H9 (cell line): ENCODE measurements at regions not wholly inside any gene's neighbourhood (a gene's known extent, or its start where the extent isn't known, plus 50 kb on each side); places are given as distances from the start of the nearest gene placed in this dataset.

Experiments used
- DNase-seq: peaks from one replicate; pipeline ENCODE4 v3.0.0-alpha.2; 2017
- H2AFZ ChIP-seq: one replicate; pipeline ENCODE4 v1.6.1; 2013; ENCODE audit warnings: mild to moderate bottlenecking, low read length, control low read depth, moderate library complexity
- H2AK5ac ChIP-seq: 2 replicates; pipeline ENCODE4 v1.6.1; 2013; ENCODE audit warnings: low read length, control low read depth, mixed read lengths; ENCODE audit not compliant: insufficient read length
- H2BK120ac ChIP-seq: one replicate; pipeline ENCODE4 v1.6.1; 2013; ENCODE audit warnings: low read depth, mild to moderate bottlenecking, low read length, control low read depth, inconsistent platforms; ENCODE audit not compliant: poor library complexity, severe bottlenecking
- H2BK12ac ChIP-seq: 2 replicates; pipeline ENCODE4 v1.6.1; 2013; ENCODE audit warnings: low read length, control low read depth, mixed read lengths, low read depth; ENCODE audit not compliant: insufficient read length
- H2BK15ac ChIP-seq: 2 replicates; pipeline ENCODE4 v1.6.1; 2013; ENCODE audit warnings: low read depth, low read length, control low read depth
- H2BK20ac ChIP-seq: one replicate; pipeline ENCODE4 v1.6.1; 2013; ENCODE audit warnings: low read depth, mild to moderate bottlenecking, low read length, control low read depth, inconsistent platforms; ENCODE audit not compliant: poor library complexity, severe bottlenecking
- H2BK5ac ChIP-seq: 2 replicates; pipeline ENCODE4 v1.6.1; 2013; ENCODE audit warnings: low read length, control low read depth, mixed read lengths; ENCODE audit not compliant: insufficient read length
- H3K14ac ChIP-seq: 2 replicates; pipeline ENCODE4 v1.6.1; 2013; ENCODE audit warnings: low read length, control low read depth; ENCODE audit not compliant: insufficient read depth
- H3K18ac ChIP-seq: 2 replicates; pipeline ENCODE4 v1.6.1; 2013; ENCODE audit warnings: low read depth, mild to moderate bottlenecking, mixed read lengths, low read length, control low read depth; ENCODE audit not compliant: insufficient read length
- H3K23ac ChIP-seq: 2 replicates; pipeline ENCODE4 v1.6.1; 2013; ENCODE audit warnings: low read length, control low read depth, mixed read lengths, low read depth; ENCODE audit not compliant: insufficient read length
- H3K23me2 ChIP-seq: 2 replicates; pipeline ENCODE4 v1.6.1; 2013; ENCODE audit warnings: low read depth, mild to moderate bottlenecking, mixed read lengths, low read length, control low read depth; ENCODE audit not compliant: insufficient read length, poor library complexity, severe bottlenecking
- H3K27ac ChIP-seq: 2 replicates; pipeline ENCODE4 v1.5.1; 2013; ENCODE audit warnings: low read length, control low read depth, mixed read lengths, low read depth; ENCODE audit not compliant: insufficient read length
- H3K27me3 ChIP-seq: 2 replicates; pipeline ENCODE4 v1.6.1; 2013; ENCODE audit warnings: low read length, control low read depth, inconsistent platforms; ENCODE audit not compliant: insufficient read depth
- H3K4ac ChIP-seq: 2 replicates; pipeline ENCODE4 v1.6.1; 2013; ENCODE audit warnings: low read depth, mild to moderate bottlenecking, control low read depth, inconsistent platforms, low read length, moderate library complexity
- H3K4me1 ChIP-seq: 2 replicates; pipeline ENCODE4 v1.6.1; 2013; ENCODE audit warnings: low read length, control low read depth, inconsistent platforms; ENCODE audit not compliant: insufficient read depth
- H3K4me2 ChIP-seq: 2 replicates; pipeline ENCODE4 v1.6.1; 2013; ENCODE audit warnings: low read length, control low read depth, mixed read lengths; ENCODE audit not compliant: insufficient read length, insufficient read depth
- H3K56ac ChIP-seq: 2 replicates; pipeline ENCODE4 v1.6.1; 2013; ENCODE audit warnings: low read depth, mild to moderate bottlenecking, mixed read lengths, low read length, control low read depth; ENCODE audit not compliant: insufficient read length
- H3K79me1 ChIP-seq: 2 replicates; pipeline ENCODE4 v1.6.1; 2013; ENCODE audit warnings: low read depth, mild to moderate bottlenecking, moderate library complexity, low read length, control low read depth, inconsistent platforms; ENCODE audit not compliant: insufficient read depth, poor library complexity, severe bottlenecking
- H3K79me2 ChIP-seq: 2 replicates; pipeline ENCODE4 v1.6.1; 2013; ENCODE audit warnings: low read length, control low read depth, inconsistent platforms; ENCODE audit not compliant: insufficient read depth
- H3K9ac ChIP-seq: 2 replicates; pipeline ENCODE4 v1.6.1; 2013; ENCODE audit warnings: low read length, control low read depth, mixed read lengths; ENCODE audit not compliant: insufficient read length; ENCODE audit errors: extremely low read depth
- H3K9me3 ChIP-seq: one replicate; pipeline ENCODE4 v1.6.1; 2013; ENCODE audit warnings: low read depth, low read length, inconsistent platforms; ENCODE audit not compliant: control insufficient read depth
- H3T11ph ChIP-seq: one replicate; pipeline ENCODE4 v1.6.1; 2013; ENCODE audit warnings: mild to moderate bottlenecking, low read length, control low read depth, inconsistent platforms
- H4K20me1 ChIP-seq: one replicate; pipeline ENCODE4 v1.6.1; 2013; ENCODE audit not compliant: control insufficient read depth, insufficient read length, insufficient read depth
- H4K5ac ChIP-seq: 2 replicates; pipeline ENCODE4 v1.6.1; 2013; ENCODE audit warnings: low read depth, mild to moderate bottlenecking, mixed read lengths, low read length, control low read depth; ENCODE audit not compliant: insufficient read length
- H4K8ac ChIP-seq: replicated peaks from 2 replicates; pipeline ENCODE4 v1.6.1; 2013; ENCODE audit warnings: low read length, control low read depth, mixed read lengths, low read depth; ENCODE audit not compliant: insufficient read length
- H4K91ac ChIP-seq: 2 replicates; pipeline ENCODE4 v1.6.1; 2013; ENCODE audit warnings: low read depth, mild to moderate bottlenecking, moderate library complexity, mixed read lengths, low read length, control low read depth; ENCODE audit not compliant: insufficient read length
- H3K27ac Mint-ChIP-seq, 3 experiments: 2 replicates in 2 of 3; 3 replicates in 1 of 3; pipeline ENCODE4 v1.8.0; 2020 to 2021; ENCODE audit warnings: mixed read lengths in 3 of 3, mild to moderate bottlenecking in 1 of 3, moderate library complexity in 1 of 3
- H3K27me3 Mint-ChIP-seq: 2 replicates; pipeline ENCODE4 v1.8.0; 2021; ENCODE audit warnings: low read depth, mild to moderate bottlenecking, moderate library complexity, mixed read lengths
- H3K36me3 Mint-ChIP-seq, 3 experiments: 2 replicates in 2 of 3; 3 replicates in 1 of 3; pipeline ENCODE4 v1.8.0; 2020 to 2021; ENCODE audit warnings: low read depth in 3 of 3, mixed read lengths in 3 of 3; ENCODE audit not compliant: insufficient read depth in 1 of 3
- H3K4me1 Mint-ChIP-seq, 2 experiments: 2 replicates each; pipeline ENCODE4 v1.8.0; 2020; ENCODE audit warnings: mixed read lengths in 2 of 2
- H3K4me3 Mint-ChIP-seq, 2 experiments: 2 replicates in 1 of 2; 3 replicates in 1 of 2; pipeline ENCODE4 v1.8.0; 2020 to 2021; ENCODE audit warnings: mild to moderate bottlenecking in 2 of 2, mixed read lengths in 2 of 2, moderate library complexity in 1 of 2
- H3K9me3 Mint-ChIP-seq, 2 experiments: 2 replicates in 1 of 2; 3 replicates in 1 of 2; pipeline ENCODE4 v1.8.0; 2020; ENCODE audit warnings: mild to moderate bottlenecking in 2 of 2, mixed read lengths in 2 of 2, moderate library complexity in 1 of 2
- WGBS: extraction: QIAGEN DNeasy Blood & Tissue Kit; methylation state at CpG from one replicate; pipeline ENCODE4 v1.1.7; 2013; ENCODE audit warnings: missing lambda C conversion rate, low lambda C conversion rate, mixed read lengths; ENCODE audit not compliant: insufficient read length; ENCODE audit errors: extremely low coverage; 5-methylcytosine and 5-hydroxymethylcytosine counted together
- TF ChIP-seq, protein P1 (sequence below): fragments of 200-600 bp; sonication (generic); conservative IDR thresholded peaks from 3 replicates; pipeline ENCODE4 v1.8.0; 2021; ENCODE audit warnings: antibody characterized with exemption, mild to moderate bottlenecking

DNA sequence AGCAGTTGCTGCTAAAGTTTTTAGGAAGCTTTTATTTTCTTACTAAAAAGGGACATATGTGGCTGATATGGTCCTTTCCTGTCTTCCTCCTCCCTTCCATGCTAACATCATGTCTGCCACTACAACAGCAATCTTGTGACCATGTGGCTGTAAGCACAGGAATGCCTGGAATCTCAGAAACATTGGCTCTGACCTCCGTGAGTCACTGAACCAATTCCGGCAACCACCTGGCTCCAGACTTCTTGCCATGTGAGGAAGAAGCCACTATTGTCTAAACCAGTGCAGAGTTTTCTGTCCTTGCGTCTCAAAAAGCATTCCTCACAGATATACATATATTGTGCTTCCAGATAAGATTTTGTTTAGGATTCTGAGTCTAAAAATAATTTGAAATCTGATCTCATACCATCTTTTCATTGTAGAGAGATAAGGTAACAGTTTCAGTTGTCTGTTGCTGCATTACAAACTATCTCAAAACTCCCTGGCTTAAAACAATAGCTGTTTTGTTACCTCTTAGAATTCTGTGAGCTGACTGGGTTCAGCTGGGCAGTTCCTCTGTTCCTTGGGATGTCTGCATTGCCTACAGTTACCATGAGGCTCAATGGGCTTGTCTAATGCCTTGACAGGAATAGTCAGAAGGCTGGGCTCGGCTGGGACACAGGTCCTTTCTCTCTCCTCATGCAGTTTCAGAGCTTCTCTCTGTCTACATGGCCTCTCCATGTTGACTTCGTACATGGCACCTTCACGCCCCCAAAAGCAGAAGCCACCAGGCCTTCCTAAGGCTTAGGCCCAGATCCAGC lies 77.3 kb upstream of the MAGI1 start:
- H3K27ac Mint-ChIP-seq: no peak overlapping the region; a peak in 2 of 7 replicates
- no peaks in the 10 kb centered on the region for H4K20me1 ChIP-seq
- peak; percentile 70 for DNase-seq
- peak overlapping the region; percentile 28 for H3K18ac ChIP-seq
- H2BK120ac ChIP-seq: no peak overlapping the region
- peaks cover 19 to 23% of the 10 kb centered on the region in 2 experiments for H3K4me1 Mint-ChIP-seq
- H3K36me3 Mint-ChIP-seq: no peaks in the 10 kb centered on the region
- H3K9me3 Mint-ChIP-seq: no peaks in the 10 kb centered on the region
- H3K4me3 Mint-ChIP-seq: no peak overlapping the region; a peak in 1 of 5 replicates
- H2BK12ac ChIP-seq: peak overlapping the region; percentile 100
- H2AFZ ChIP-seq: no peak overlapping the region
- no CpG with 5 or more reads among the region's 6 CpGs for WGBS
- H3K27me3 ChIP-seq: no peaks in the 10 kb centered on the region
- H2BK20ac ChIP-seq: no peak overlapping the region
- no peak overlapping the region for H3T11ph ChIP-seq
- H3K14ac ChIP-seq: no peak overlapping the region; the same call in 1 of the 2 replicates
- H3K27me3 Mint-ChIP-seq: 0 out of 2 replicates have a peak, but pooled peaks cover 2% of the 10 kb centered on the region
- TF ChIP-seq, protein P1, sequence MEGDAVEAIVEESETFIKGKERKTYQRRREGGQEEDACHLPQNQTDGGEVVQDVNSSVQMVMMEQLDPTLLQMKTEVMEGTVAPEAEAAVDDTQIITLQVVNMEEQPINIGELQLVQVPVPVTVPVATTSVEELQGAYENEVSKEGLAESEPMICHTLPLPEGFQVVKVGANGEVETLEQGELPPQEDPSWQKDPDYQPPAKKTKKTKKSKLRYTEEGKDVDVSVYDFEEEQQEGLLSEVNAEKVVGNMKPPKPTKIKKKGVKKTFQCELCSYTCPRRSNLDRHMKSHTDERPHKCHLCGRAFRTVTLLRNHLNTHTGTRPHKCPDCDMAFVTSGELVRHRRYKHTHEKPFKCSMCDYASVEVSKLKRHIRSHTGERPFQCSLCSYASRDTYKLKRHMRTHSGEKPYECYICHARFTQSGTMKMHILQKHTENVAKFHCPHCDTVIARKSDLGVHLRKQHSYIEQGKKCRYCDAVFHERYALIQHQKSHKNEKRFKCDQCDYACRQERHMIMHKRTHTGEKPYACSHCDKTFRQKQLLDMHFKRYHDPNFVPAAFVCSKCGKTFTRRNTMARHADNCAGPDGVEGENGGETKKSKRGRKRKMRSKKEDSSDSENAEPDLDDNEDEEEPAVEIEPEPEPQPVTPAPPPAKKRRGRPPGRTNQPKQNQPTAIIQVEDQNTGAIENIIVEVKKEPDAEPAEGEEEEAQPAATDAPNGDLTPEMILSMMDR: no peak
- H3K79me2 ChIP-seq: no peaks in the 10 kb centered on the region
- no peak overlapping the region for H2BK5ac ChIP-seq
- no peaks in the 10 kb centered on the region for H3K9me3 ChIP-seq
- H2BK15ac ChIP-seq: 0 out of 2 replicates have a peak overlapping the region, but pooled peaks have one; percentile 96
- H3K9ac ChIP-seq: no peak overlapping the region
- H3K56ac ChIP-seq: no peak overlapping the region
- peak overlapping the region; percentile 33 for H2AK5ac ChIP-seq
- H4K5ac ChIP-seq: no peak overlapping the region
- H3K4ac ChIP-seq: peak overlapping the region; percentile 77
- no peaks in the 10 kb centered on the region for H3K79me1 ChIP-seq
- H3K4me1 ChIP-seq: 0 out of 2 replicates have a peak, but pooled peaks cover 3% of the 10 kb centered on the region
- H4K8ac ChIP-seq: no peak overlapping the region
- no peak overlapping the region for H3K4me2 ChIP-seq
- H3K23me2 ChIP-seq: no peaks in the 10 kb centered on the region
- no peak overlapping the region for H3K27ac ChIP-seq
- H4K91ac ChIP-seq: peak overlapping the region; percentile 35
- H3K23ac ChIP-seq: no peak overlapping the region
